ENCODE measurements at regions not wholly inside any gene's neighbourhood (a gene's known extent, or its start where the extent isn't known, plus 50 kb on each side); places are given as distances from the start of the nearest gene placed in this dataset.

DNA sequence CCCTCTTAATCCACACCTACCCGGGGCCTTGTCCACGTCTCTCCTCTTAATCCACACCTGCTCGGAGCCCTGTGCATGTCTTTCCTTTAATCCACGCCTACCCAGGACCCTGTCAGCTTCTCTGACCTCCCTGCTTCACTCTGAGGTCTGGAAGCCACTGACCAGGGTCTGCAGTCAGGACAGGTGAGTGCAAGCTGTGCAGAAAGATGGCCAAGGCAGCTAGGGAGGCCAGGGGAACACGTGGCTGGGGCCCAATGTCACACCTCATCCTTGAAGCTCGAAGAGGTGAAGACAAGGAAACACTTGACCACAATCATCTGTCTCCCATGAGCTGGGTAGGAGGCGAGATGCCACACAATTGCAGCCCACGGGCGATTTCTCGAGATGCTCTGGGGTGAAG is 1516.9 kb downstream of the BRD1 start:
- no peak for TF ChIP-seq EZH2 (IDR thresholded peaks at IDR 0.05; ENCODE audit: insufficient read depth, poor library complexity, severe bottlenecking)
- TF ChIP-seq EZH2phosphoT487 (IDR thresholded peaks at IDR 0.05; ENCODE audit: insufficient read depth, low read depth) = no peak
- no peaks in the 10 kb centered on the region for H3F3A ChIP-seq (ENCODE audit: insufficient read depth)
- in situ Hi-C loops (cut with MboI) = no loop called here
- H3K9me2 ChIP-seq (ENCODE audit: insufficient read depth) = no peaks in the 10 kb centered on the region
- no peaks in the 10 kb centered on the region for H4K20me1 ChIP-seq (ENCODE audit: insufficient read depth)
- H3K9ac ChIP-seq = no peak overlapping the region
- 27 to 30% methylated on average over 10 of the region's 10 CpGs for WGBS, 2 experiments (ENCODE audit: low coverage in 1 of 2, low lambda C conversion rate in 2 of 2, missing lambda C conversion rate in 2 of 2)
- no peaks in the 10 kb centered on the region for H3K79me2 ChIP-seq (ENCODE audit: insufficient read depth)
- H3K4me1 ChIP-seq (ENCODE audit: insufficient read depth) = no peaks in the 10 kb centered on the region
- no peak overlapping the region for H3K4me3 ChIP-seq
- no peaks in the 10 kb centered on the region for H3K9me3 ChIP-seq (ENCODE audit: low read depth)
- no peak overlapping the region for H3K4me2 ChIP-seq (ENCODE audit: unreplicated experiment)
- H3K27ac ChIP-seq = no peak overlapping the region
- H3K27me3 ChIP-seq (replicated peaks; ENCODE audit: insufficient read depth) = no peaks in the 10 kb centered on the region
- no peak for DNase-seq
- no peak overlapping the region for H2AFZ ChIP-seq
- H3K36me3 ChIP-seq (ENCODE audit: low read depth) = no peaks in the 10 kb centered on the region

DNA sequence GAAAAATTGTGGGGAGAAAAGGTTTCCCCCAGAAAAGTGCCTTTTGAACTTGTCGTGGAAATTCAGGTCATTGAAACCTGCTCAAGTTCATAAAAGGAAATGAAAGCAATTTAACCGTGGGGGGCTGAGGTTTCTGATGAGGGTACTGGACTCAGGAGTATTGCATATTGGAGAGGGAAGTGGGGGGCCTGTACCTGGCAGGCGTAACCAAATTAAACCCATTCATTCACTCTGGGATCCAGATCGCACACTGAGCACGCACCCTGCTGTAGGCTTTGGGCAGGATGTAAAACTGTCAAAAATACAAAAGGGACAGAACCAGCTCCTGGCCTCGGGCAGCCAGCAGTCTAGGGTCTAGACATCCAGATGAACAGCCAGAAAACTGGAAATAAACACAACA is 1517.4 kb downstream of the BRD1 start:
- DNase-seq = no peak
- H3K27ac ChIP-seq = no peak overlapping the region
- H3K79me2 ChIP-seq (ENCODE audit: insufficient read depth) = no peaks in the 10 kb centered on the region
- H3K9ac ChIP-seq = no peak overlapping the region
- in situ Hi-C loops (cut with MboI) = no loop called here
- no peak overlapping the region for H3K4me3 ChIP-seq
- no peaks in the 10 kb centered on the region for H3K9me2 ChIP-seq (ENCODE audit: insufficient read depth)
- H3K27me3 ChIP-seq (replicated peaks; ENCODE audit: insufficient read depth) = no peaks in the 10 kb centered on the region
- H4K20me1 ChIP-seq (ENCODE audit: insufficient read depth) = no peaks in the 10 kb centered on the region
- WGBS, 2 experiments (ENCODE audit: low coverage in 1 of 2, low lambda C conversion rate in 2 of 2, missing lambda C conversion rate in 2 of 2) = 57 to 59% methylated on average over 6 of the region's 6 CpGs
- H3K36me3 ChIP-seq (ENCODE audit: low read depth) = no peaks in the 10 kb centered on the region
- H3K9me3 ChIP-seq (ENCODE audit: low read depth) = no peaks in the 10 kb centered on the region
- no peaks in the 10 kb centered on the region for H3F3A ChIP-seq (ENCODE audit: insufficient read depth)
- no peak overlapping the region for H3K4me2 ChIP-seq (ENCODE audit: unreplicated experiment)
- no peaks in the 10 kb centered on the region for H3K4me1 ChIP-seq (ENCODE audit: insufficient read depth)
- H2AFZ ChIP-seq = no peak overlapping the region
- TF ChIP-seq EZH2 (IDR thresholded peaks at IDR 0.05; ENCODE audit: insufficient read depth, poor library complexity, severe bottlenecking) (no peak), EZH2phosphoT487 (IDR thresholded peaks at IDR 0.05; ENCODE audit: insufficient read depth, low read depth) (no peak)

DNA sequence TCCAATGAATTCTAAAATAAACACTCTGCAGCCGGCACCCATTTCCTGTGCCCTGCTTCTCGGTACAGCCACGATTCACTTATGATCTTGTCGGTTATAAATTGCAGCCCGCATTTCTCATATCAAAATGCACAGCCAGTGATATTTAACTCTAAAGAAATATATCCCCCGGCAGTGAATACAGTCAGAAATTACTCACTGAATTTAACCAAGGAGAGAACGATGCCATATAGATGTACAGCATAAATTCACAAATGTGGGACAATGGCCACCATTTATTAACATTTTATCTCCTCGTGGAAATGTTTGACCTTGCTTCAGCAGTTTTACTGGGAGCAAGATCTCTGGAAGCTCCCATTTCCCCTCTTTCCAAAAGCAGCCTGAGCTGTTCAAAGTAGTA is 1517.8 kb downstream of the BRD1 start:
- H3K9me3 ChIP-seq (ENCODE audit: low read depth) = no peaks in the 10 kb centered on the region
- no peaks in the 10 kb centered on the region for H4K20me1 ChIP-seq (ENCODE audit: insufficient read depth)
- H3K4me2 ChIP-seq (ENCODE audit: unreplicated experiment) = no peak overlapping the region
- no peak for DNase-seq
- 44 to 49% methylated on average over 8 of the region's 8 CpGs for WGBS, 2 experiments (ENCODE audit: low coverage in 1 of 2, low lambda C conversion rate in 2 of 2, missing lambda C conversion rate in 2 of 2)
- H3K9ac ChIP-seq = no peak overlapping the region
- H3K4me1 ChIP-seq (ENCODE audit: insufficient read depth) = no peaks in the 10 kb centered on the region
- TF ChIP-seq EZH2 (IDR thresholded peaks at IDR 0.05; ENCODE audit: insufficient read depth, poor library complexity, severe bottlenecking) = no peak
- no peaks in the 10 kb centered on the region for H3K9me2 ChIP-seq (ENCODE audit: insufficient read depth)
- no peaks in the 10 kb centered on the region for H3F3A ChIP-seq (ENCODE audit: insufficient read depth)
- H3K27ac ChIP-seq = no peak overlapping the region
- no peaks in the 10 kb centered on the region for H3K36me3 ChIP-seq (ENCODE audit: low read depth)
- no peak overlapping the region for H2AFZ ChIP-seq
- no peak overlapping the region for H3K4me3 ChIP-seq
- no peaks in the 10 kb centered on the region for H3K27me3 ChIP-seq (replicated peaks; ENCODE audit: insufficient read depth)
- H3K79me2 ChIP-seq (ENCODE audit: insufficient read depth) = no peaks in the 10 kb centered on the region
- in situ Hi-C loops (cut with MboI) = no loop called here

DNA sequence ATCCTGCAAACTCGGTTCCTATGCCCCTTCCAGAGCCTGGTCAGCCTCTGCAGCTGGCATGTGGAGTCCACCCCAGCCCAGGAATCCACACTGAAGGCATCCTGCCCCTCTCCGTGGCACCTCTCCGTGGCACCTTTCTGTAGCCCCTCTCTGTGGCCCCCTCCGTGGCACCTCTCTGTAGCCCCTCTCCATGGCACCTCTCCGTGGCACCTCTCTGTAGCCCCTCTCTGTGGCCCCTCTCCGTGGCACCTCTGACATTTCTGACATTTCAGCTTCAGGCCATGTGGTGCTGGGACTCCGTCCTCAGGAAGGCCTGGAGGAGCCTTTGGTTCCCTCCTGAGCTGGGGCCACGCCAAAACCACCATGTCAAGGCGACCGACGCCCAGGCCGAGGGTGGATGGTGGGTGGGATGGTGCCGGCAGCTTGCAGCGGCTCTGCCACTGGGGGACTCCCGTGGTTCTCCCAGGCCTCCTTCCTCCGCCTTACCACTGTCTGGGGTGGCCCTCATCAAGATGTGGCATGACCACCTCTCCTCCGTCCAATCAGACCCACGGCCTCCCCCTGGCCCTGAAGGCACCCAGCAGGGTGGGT is 1518.5 kb downstream of the BRD1 start:
- Histone ChIP-seq H4K20me1 (ENCODE audit: insufficient read depth) (no peaks in the 10 kb centered on the region), H3K27me3 (replicated peaks; ENCODE audit: insufficient read depth) (no peaks in the 10 kb centered on the region), H3K9me2 (ENCODE audit: insufficient read depth) (no peaks in the 10 kb centered on the region), H3K36me3 (ENCODE audit: low read depth) (no peaks in the 10 kb centered on the region), H3K27ac (no peak overlapping the region), H3K79me2 (ENCODE audit: insufficient read depth) (no peaks in the 10 kb centered on the region), H3K4me3 (no peak overlapping the region), H3K9me3 (ENCODE audit: low read depth) (no peaks in the 10 kb centered on the region), H3F3A (ENCODE audit: insufficient read depth) (no peaks in the 10 kb centered on the region), H3K4me2 (ENCODE audit: unreplicated experiment) (no peak overlapping the region), H2AFZ (no peak overlapping the region), H3K9ac (no peak overlapping the region), H3K4me1 (ENCODE audit: insufficient read depth) (no peaks in the 10 kb centered on the region)
- WGBS, 2 experiments (ENCODE audit: low coverage in 1 of 2, low lambda C conversion rate in 2 of 2, missing lambda C conversion rate in 2 of 2) = 68 to 70% methylated on average over 15 to 18 of the region's 18 CpGs
- DNase-seq = no peak
- no peak for TF ChIP-seq EZH2 (IDR thresholded peaks at IDR 0.05; ENCODE audit: insufficient read depth, poor library complexity, severe bottlenecking)
- TF ChIP-seq EZH2phosphoT487 (IDR thresholded peaks at IDR 0.05; ENCODE audit: insufficient read depth, low read depth) = no peak
- in situ Hi-C loops (cut with MboI) = no loop called here

DNA sequence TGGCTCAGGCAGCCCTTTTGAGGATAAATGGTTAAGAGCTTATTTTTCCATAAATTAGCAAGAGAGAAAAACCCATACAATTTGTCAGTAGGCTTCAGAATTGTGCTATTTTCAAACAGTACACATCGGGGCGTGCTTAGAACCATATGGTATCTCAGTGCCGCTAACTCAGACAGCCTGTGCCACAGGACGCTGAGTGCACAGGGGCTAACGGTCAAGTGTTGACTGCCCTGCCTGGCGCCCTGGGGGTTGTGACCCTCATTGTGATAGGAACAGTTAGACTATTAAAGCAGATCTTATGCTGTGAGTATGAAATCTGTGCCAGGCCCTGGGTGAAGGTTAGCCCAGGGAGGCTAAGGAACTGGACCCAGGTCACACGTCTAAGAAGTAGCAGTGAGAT is 1519.7 kb downstream of the BRD1 start:
- H4K20me1 ChIP-seq (ENCODE audit: insufficient read depth) = no peaks in the 10 kb centered on the region
- H3K4me1 ChIP-seq (ENCODE audit: insufficient read depth) = no peaks in the 10 kb centered on the region
- H3K9me3 ChIP-seq (ENCODE audit: low read depth) = no peaks in the 10 kb centered on the region
- H3K4me3 ChIP-seq = no peak overlapping the region
- no peaks in the 10 kb centered on the region for H3K27me3 ChIP-seq (replicated peaks; ENCODE audit: insufficient read depth)
- H3K9ac ChIP-seq = no peak overlapping the region
- no peak for TF ChIP-seq EZH2phosphoT487 (IDR thresholded peaks at IDR 0.05; ENCODE audit: insufficient read depth, low read depth)
- no peak for TF ChIP-seq EZH2 (IDR thresholded peaks at IDR 0.05; ENCODE audit: insufficient read depth, poor library complexity, severe bottlenecking)
- in situ Hi-C loops (cut with MboI) = no loop called here
- 66 to 69% methylated on average over 7 of the region's 7 CpGs for WGBS, 2 experiments (ENCODE audit: low coverage in 1 of 2, low lambda C conversion rate in 2 of 2, missing lambda C conversion rate in 2 of 2)
- no peaks in the 10 kb centered on the region for H3K79me2 ChIP-seq (ENCODE audit: insufficient read depth)
- no peak overlapping the region for H2AFZ ChIP-seq
- H3K27ac ChIP-seq = no peak overlapping the region
- no peaks in the 10 kb centered on the region for H3F3A ChIP-seq (ENCODE audit: insufficient read depth)
- no peaks in the 10 kb centered on the region for H3K9me2 ChIP-seq (ENCODE audit: insufficient read depth)
- no peaks in the 10 kb centered on the region for H3K36me3 ChIP-seq (ENCODE audit: low read depth)
- H3K4me2 ChIP-seq (ENCODE audit: unreplicated experiment) = no peak overlapping the region
- no peak for DNase-seq
